GM23338 (cell line): ENCODE measurements at regions not wholly inside any gene's neighbourhood (a gene's known extent, or its start where the extent isn't known, plus 50 kb on each side); places are given as distances from the start of the nearest gene placed in this dataset.

Source experiments
- CREB1 ChIP-seq: fragments of 250-450 bp; sonication (Bioruptor Pico); IDR thresholded peaks from 2 replicates; pipeline ENCODE4 v1.5.0; 2020; ENCODE audit warnings: low read depth, mild to moderate bottlenecking, moderate library complexity
- EZH2phosphoT487 ChIP-seq: fragments of 200-600 bp; sonication (generic); IDR thresholded peaks from one replicate; pipeline ENCODE4 v1.8.1; 2018; ENCODE audit warnings: antibody characterized with exemption; ENCODE audit not compliant: unreplicated experiment
- JUNB ChIP-seq: IDR thresholded peaks from one replicate; pipeline ENCODE4 v1.6.1; 2016; ENCODE audit warnings: antibody characterized with exemption; ENCODE audit not compliant: unreplicated experiment
- POLR2AphosphoS5 ChIP-seq: IDR thresholded peaks from 2 replicates; pipeline ENCODE4 v1.6.1; 2016; ENCODE audit warnings: antibody characterized with exemption, low read depth
- STAT1 ChIP-seq: IDR thresholded peaks from one replicate; pipeline ENCODE4 v1.6.1; 2016; ENCODE audit warnings: antibody characterized with exemption; ENCODE audit not compliant: unreplicated experiment
- ZNF114 ChIP-seq: fragments of 250-450 bp; sonication (Bioruptor Pico); IDR thresholded peaks from 2 replicates; pipeline ENCODE4 v1.5.0; 2020; ENCODE audit warnings: mild to moderate bottlenecking, moderate library complexity
- ZNF331 ChIP-seq: fragments of 250-450 bp; sonication (Bioruptor Pico); IDR thresholded peaks from 2 replicates; pipeline ENCODE4 v1.5.0; 2020; ENCODE audit warnings: low read depth, mild to moderate bottlenecking, moderate library complexity
- TF ChIP-seq, protein P1 (sequence below): fragments of 250-450 bp; sonication (Bioruptor Pico); IDR thresholded peaks from 2 replicates; pipeline ENCODE4 v1.5.0; 2020; ENCODE audit warnings: mild to moderate bottlenecking, moderate library complexity
- TF ChIP-seq, protein P2 (sequence below): IDR thresholded peaks from 2 replicates; pipeline ENCODE4 v1.6.1; 2016; ENCODE audit warnings: antibody characterized with exemption
- TF ChIP-seq, protein P3 (sequence below), 2 experiments: fragments of 200-600 bp in 1 of 2; sonication (generic) in 1 of 2; conservative IDR thresholded peaks; 2 replicates each; pipeline versions ENCODE4 v1.5.1 to v1.6.1; 2016 to 2017; ENCODE audit warnings: antibody characterized with exemption in 2 of 2, low read depth in 2 of 2, mild to moderate bottlenecking in 2 of 2, moderate library complexity in 1 of 2
- TF ChIP-seq, protein P4 (sequence below): IDR thresholded peaks from one replicate; pipeline ENCODE4 v1.6.1; 2018; ENCODE audit warnings: antibody characterized with exemption; ENCODE audit not compliant: unreplicated experiment

DNA sequence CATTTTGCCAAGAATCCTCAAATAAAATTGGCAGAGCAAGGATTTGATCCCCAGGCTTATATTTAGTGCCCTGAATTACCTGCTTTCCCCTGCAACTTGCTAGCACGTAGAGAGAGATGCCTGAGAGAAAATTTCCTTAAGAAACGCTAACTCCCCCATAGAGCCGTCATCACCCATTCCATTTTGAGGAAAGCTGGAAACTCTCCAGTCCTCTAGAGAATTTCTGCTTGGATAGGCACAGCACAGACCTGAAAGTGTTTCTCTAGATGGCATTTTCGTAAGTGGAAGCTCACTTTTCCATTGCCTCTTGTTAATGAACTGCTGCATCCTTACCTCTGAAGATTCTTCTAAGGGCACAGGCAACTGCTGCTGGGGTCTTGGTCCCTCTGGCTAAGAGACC is 277.8 kb upstream of the SIX2 start (continued):
- TF ChIP-seq, protein P1, sequence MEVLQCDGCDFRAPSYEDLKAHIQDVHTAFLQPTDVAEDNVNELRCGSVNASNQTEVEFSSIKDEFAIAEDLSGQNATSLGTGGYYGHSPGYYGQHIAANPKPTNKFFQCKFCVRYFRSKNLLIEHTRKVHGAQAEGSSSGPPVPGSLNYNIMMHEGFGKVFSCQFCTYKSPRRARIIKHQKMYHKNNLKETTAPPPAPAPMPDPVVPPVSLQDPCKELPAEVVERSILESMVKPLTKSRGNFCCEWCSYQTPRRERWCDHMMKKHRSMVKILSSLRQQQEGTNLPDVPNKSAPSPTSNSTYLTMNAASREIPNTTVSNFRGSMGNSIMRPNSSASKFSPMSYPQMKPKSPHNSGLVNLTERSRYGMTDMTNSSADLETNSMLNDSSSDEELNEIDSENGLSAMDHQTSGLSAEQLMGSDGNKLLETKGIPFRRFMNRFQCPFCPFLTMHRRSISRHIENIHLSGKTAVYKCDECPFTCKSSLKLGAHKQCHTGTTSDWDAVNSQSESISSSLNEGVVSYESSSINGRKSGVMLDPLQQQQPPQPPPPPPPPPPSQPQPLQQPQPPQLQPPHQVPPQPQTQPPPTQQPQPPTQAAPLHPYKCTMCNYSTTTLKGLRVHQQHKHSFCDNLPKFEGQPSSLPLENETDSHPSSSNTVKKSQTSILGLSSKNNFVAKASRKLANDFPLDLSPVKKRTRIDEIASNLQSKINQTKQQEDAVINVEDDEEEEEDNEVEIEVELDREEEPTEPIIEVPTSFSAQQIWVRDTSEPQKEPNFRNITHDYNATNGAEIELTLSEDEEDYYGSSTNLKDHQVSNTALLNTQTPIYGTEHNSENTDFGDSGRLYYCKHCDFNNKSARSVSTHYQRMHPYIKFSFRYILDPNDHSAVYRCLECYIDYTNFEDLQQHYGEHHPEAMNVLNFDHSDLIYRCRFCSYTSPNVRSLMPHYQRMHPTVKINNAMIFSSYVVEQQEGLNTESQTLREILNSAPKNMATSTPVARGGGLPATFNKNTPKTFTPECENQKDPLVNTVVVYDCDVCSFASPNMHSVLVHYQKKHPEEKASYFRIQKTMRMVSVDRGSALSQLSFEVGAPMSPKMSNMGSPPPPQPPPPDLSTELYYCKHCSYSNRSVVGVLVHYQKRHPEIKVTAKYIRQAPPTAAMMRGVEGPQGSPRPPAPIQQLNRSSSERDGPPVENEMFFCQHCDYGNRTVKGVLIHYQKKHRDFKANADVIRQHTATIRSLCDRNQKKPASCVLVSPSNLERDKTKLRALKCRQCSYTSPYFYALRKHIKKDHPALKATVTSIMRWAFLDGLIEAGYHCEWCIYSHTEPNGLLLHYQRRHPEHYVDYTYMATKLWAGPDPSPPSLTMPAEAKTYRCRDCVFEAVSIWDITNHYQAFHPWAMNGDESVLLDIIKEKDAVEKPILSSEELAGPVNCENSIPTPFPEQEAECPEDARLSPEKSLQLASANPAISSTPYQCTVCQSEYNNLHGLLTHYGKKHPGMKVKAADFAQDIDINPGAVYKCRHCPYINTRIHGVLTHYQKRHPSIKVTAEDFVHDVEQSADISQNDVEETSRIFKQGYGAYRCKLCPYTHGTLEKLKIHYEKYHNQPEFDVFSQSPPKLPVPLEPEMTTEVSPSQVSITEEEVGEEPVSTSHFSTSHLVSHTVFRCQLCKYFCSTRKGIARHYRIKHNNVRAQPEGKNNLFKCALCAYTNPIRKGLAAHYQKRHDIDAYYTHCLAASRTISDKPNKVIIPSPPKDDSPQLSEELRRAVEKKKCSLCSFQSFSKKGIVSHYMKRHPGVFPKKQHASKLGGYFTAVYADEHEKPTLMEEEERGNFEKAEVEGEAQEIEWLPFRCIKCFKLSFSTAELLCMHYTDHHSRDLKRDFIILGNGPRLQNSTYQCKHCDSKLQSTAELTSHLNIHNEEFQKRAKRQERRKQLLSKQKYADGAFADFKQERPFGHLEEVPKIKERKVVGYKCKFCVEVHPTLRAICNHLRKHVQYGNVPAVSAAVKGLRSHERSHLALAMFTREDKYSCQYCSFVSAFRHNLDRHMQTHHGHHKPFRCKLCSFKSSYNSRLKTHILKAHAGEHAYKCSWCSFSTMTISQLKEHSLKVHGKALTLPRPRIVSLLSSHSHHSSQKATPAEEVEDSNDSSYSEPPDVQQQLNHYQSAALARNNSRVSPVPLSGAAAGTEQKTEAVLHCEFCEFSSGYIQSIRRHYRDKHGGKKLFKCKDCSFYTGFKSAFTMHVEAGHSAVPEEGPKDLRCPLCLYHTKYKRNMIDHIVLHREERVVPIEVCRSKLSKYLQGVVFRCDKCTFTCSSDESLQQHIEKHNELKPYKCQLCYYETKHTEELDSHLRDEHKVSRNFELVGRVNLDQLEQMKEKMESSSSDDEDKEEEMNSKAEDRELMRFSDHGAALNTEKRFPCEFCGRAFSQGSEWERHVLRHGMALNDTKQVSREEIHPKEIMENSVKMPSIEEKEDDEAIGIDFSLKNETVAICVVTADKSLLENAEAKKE (CRISPR knock-in tag) = no peak
- TF ChIP-seq CREB1 (no peak), ZNF331 (no peak), POLR2AphosphoS5 (no peak), STAT1 (no peak), EZH2phosphoT487 (no peak), ZNF114 (CRISPR knock-in tag) (no peak), JUNB (no peak)
- TF ChIP-seq, protein P2, sequence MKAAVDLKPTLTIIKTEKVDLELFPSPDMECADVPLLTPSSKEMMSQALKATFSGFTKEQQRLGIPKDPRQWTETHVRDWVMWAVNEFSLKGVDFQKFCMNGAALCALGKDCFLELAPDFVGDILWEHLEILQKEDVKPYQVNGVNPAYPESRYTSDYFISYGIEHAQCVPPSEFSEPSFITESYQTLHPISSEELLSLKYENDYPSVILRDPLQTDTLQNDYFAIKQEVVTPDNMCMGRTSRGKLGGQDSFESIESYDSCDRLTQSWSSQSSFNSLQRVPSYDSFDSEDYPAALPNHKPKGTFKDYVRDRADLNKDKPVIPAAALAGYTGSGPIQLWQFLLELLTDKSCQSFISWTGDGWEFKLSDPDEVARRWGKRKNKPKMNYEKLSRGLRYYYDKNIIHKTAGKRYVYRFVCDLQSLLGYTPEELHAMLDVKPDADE = no peak
- TF ChIP-seq, protein P3, sequence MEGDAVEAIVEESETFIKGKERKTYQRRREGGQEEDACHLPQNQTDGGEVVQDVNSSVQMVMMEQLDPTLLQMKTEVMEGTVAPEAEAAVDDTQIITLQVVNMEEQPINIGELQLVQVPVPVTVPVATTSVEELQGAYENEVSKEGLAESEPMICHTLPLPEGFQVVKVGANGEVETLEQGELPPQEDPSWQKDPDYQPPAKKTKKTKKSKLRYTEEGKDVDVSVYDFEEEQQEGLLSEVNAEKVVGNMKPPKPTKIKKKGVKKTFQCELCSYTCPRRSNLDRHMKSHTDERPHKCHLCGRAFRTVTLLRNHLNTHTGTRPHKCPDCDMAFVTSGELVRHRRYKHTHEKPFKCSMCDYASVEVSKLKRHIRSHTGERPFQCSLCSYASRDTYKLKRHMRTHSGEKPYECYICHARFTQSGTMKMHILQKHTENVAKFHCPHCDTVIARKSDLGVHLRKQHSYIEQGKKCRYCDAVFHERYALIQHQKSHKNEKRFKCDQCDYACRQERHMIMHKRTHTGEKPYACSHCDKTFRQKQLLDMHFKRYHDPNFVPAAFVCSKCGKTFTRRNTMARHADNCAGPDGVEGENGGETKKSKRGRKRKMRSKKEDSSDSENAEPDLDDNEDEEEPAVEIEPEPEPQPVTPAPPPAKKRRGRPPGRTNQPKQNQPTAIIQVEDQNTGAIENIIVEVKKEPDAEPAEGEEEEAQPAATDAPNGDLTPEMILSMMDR (conservative IDR thresholded peaks at IDR 0.05; ENCODE audit: low read depth in 2 of 2) = no peak
- TF ChIP-seq, protein P4, sequence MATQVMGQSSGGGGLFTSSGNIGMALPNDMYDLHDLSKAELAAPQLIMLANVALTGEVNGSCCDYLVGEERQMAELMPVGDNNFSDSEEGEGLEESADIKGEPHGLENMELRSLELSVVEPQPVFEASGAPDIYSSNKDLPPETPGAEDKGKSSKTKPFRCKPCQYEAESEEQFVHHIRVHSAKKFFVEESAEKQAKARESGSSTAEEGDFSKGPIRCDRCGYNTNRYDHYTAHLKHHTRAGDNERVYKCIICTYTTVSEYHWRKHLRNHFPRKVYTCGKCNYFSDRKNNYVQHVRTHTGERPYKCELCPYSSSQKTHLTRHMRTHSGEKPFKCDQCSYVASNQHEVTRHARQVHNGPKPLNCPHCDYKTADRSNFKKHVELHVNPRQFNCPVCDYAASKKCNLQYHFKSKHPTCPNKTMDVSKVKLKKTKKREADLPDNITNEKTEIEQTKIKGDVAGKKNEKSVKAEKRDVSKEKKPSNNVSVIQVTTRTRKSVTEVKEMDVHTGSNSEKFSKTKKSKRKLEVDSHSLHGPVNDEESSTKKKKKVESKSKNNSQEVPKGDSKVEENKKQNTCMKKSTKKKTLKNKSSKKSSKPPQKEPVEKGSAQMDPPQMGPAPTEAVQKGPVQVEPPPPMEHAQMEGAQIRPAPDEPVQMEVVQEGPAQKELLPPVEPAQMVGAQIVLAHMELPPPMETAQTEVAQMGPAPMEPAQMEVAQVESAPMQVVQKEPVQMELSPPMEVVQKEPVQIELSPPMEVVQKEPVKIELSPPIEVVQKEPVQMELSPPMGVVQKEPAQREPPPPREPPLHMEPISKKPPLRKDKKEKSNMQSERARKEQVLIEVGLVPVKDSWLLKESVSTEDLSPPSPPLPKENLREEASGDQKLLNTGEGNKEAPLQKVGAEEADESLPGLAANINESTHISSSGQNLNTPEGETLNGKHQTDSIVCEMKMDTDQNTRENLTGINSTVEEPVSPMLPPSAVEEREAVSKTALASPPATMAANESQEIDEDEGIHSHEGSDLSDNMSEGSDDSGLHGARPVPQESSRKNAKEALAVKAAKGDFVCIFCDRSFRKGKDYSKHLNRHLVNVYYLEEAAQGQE = no peak
